ENCODE measurements at regions not wholly inside any gene's neighbourhood (a gene's known extent, or its start where the extent isn't known, plus 50 kb on each side); places are given as distances from the start of the nearest gene placed in this dataset.

DNA sequence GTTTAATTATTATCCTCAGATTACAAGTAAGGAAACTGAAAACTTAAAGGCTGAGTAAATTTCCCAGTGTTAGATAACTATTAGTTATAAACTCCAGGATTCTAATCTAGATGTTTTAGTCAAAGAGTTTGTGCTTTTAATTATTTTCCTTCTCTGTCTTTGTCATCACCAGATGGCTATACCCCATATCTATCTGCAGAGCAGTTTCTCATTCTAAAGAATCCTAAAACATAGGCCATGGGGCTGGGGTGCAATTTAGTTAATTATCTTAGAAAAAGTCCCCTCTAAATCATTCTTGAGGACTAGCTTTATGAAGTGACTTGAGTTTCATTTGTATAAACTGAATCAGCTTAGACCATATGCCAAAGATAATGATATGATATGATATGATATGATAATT, 556.3 kb upstream of the ANO5 start:
- Histone ChIP-seq H3K4me3 (ENCODE audit: low read length) (no peak overlapping the region), H3K36me3 (ENCODE audit: control insufficient read depth in 2 of 3, insufficient read depth in 3 of 3, low read length in 3 of 3) (no peaks in the 10 kb centered on the region), H3K27me3 (ENCODE audit: control insufficient read depth in 2 of 2, insufficient read depth in 2 of 2, low read length in 2 of 2) (no peaks in the 10 kb centered on the region), H3K27ac (ENCODE audit: low read depth, low read length) (no peak overlapping the region), H3K9me3 (ENCODE audit: control insufficient read depth in 2 of 3, low read length in 3 of 3) (no peaks in the 10 kb centered on the region), H3K4me1 (ENCODE audit: control insufficient read depth in 2 of 2, insufficient read depth in 2 of 2, low read length in 2 of 2) (no peaks in the 10 kb centered on the region)
- H3K9me3 Mint-ChIP-seq, result peaks cover 0 to 3% (median 0%) of the 10 kb centered on the region in 11 donors
- DNase-seq, result no peak
- no peaks in the 10 kb centered on the region for H3K36me3 Mint-ChIP-seq
- no peak overlapping the region for H3K4me3 Mint-ChIP-seq
- POLR2A ChIA-PET, result no interaction called here
- intact Hi-C loops (cut with micrococcal nuclease), result no loop called here
- no peaks in the 10 kb centered on the region for H3K4me1 Mint-ChIP-seq
- CTCF ChIA-PET, result no interaction called here
- no peaks in the 10 kb centered on the region for H3K27me3 Mint-ChIP-seq
- no peak overlapping the region for H3K27ac Mint-ChIP-seq
- ATAC-seq, result no peak

DNA sequence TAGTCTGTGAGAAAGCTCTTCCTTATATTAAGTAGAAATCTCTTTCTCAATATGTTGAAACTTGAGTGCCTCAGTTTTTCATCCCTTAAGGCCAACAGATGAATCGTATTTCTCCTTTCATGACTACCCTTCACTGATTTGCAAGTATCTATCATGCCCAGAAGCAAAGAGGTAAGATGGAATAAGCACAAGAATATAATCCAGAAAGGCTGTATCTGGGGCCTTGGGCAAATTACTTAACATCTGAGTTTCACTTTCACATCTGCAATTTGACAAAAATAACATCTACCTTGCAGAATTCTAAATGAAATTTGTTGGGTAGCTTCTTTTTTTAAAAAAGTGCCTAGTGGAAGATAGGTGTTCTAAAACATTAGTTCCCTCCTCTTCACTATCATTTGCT, 552.4 kb upstream of the ANO5 start:
- no peak overlapping the region for H3K27ac ChIP-seq (ENCODE audit: low read depth, low read length)
- POLR2A ChIA-PET, result no interaction called here
- Mint-ChIP-seq H3K36me3 (peaks cover 0 to 5% (median 0%) of the 10 kb centered on the region in 5 donors), H3K27ac (no peak overlapping the region), H3K9me3 (peaks cover 0 to 17% (median 4%) of the 10 kb centered on the region in 11 donors), H3K4me1 (no peaks in the 10 kb centered on the region), H3K4me3 (no peak overlapping the region), H3K27me3 (no peaks in the 10 kb centered on the region)
- DNase-seq (no peak), ATAC-seq (no peak)
- no peaks in the 10 kb centered on the region for H3K36me3 ChIP-seq (ENCODE audit: control insufficient read depth in 2 of 3, insufficient read depth in 3 of 3, low read length in 3 of 3)
- CTCF ChIA-PET, result no interaction called here
- no peaks in the 10 kb centered on the region for H3K4me1 ChIP-seq (ENCODE audit: control insufficient read depth in 2 of 2, insufficient read depth in 2 of 2, low read length in 2 of 2)
- H3K4me3 ChIP-seq (ENCODE audit: low read length), result no peak overlapping the region
- no peaks in the 10 kb centered on the region for H3K9me3 ChIP-seq (ENCODE audit: control insufficient read depth in 2 of 3, low read length in 3 of 3)
- no peaks in the 10 kb centered on the region for H3K27me3 ChIP-seq (ENCODE audit: control insufficient read depth in 2 of 2, insufficient read depth in 2 of 2, low read length in 2 of 2)
- intact Hi-C loops (cut with micrococcal nuclease), result no loop called here

- Histone ChIP-seq H3K4me1 (ENCODE audit: control insufficient read depth in 2 of 2, insufficient read depth in 2 of 2, low read length in 2 of 2) (no peaks in the 10 kb centered on the region), H3K27ac (ENCODE audit: low read depth, low read length) (no peak overlapping the region), H3K27me3 (ENCODE audit: control insufficient read depth in 2 of 2, insufficient read depth in 2 of 2, low read length in 2 of 2) (no peaks in the 10 kb centered on the region), H3K36me3 (ENCODE audit: control insufficient read depth in 2 of 3, insufficient read depth in 3 of 3, low read length in 3 of 3) (no peaks in the 10 kb centered on the region), H3K4me3 (ENCODE audit: low read length) (no peak overlapping the region), H3K9me3 (ENCODE audit: control insufficient read depth in 2 of 3, low read length in 3 of 3) (no peaks in the 10 kb centered on the region)
- H3K4me3 Mint-ChIP-seq, result no peak overlapping the region
- no peak overlapping the region for H3K27ac Mint-ChIP-seq
- H3K27me3 Mint-ChIP-seq, result no peaks in the 10 kb centered on the region
- POLR2A ChIA-PET, result no interaction called here
- CTCF ChIA-PET, result no interaction called here
- DNase-seq, result no peak
- H3K4me1 Mint-ChIP-seq, result no peaks in the 10 kb centered on the region
- intact Hi-C loops (cut with micrococcal nuclease), result no loop called here
- peaks cover 0 to 5% (median 0%) of the 10 kb centered on the region in 5 donors for H3K36me3 Mint-ChIP-seq
- ATAC-seq, result no peak
- H3K9me3 Mint-ChIP-seq, result peaks cover 0 to 17% (median 4%) of the 10 kb centered on the region in 11 donors
Measured at GRCh38 chr11:21641869-21642268, 551.0 kb upstream of the ANO5 start.

- no peak overlapping the region for H3K27ac ChIP-seq (ENCODE audit: low read depth, low read length)
- no peak for ATAC-seq
- H3K9me3 ChIP-seq (ENCODE audit: control insufficient read depth in 2 of 3, low read length in 3 of 3), result no peaks in the 10 kb centered on the region
- ChIA-PET POLR2A (no interaction called here), CTCF (no interaction called here)
- Mint-ChIP-seq H3K36me3 (peaks cover 0 to 5% (median 0%) of the 10 kb centered on the region in 5 donors), H3K9me3 (peaks cover 0 to 14% (median 5%) of the 10 kb centered on the region in 11 donors), H3K27me3 (no peaks in the 10 kb centered on the region), H3K4me3 (no peak overlapping the region), H3K27ac (no peak overlapping the region), H3K4me1 (no peaks in the 10 kb centered on the region)
- no peaks in the 10 kb centered on the region for H3K4me1 ChIP-seq (ENCODE audit: control insufficient read depth in 2 of 2, insufficient read depth in 2 of 2, low read length in 2 of 2)
- no peaks in the 10 kb centered on the region for H3K27me3 ChIP-seq (ENCODE audit: control insufficient read depth in 2 of 2, insufficient read depth in 2 of 2, low read length in 2 of 2)
- intact Hi-C loops (cut with micrococcal nuclease), result no loop called here
- no peaks in the 10 kb centered on the region for H3K36me3 ChIP-seq (ENCODE audit: control insufficient read depth in 2 of 3, insufficient read depth in 3 of 3, low read length in 3 of 3)
- no peak for DNase-seq
- H3K4me3 ChIP-seq (ENCODE audit: low read length), result no peak overlapping the region
Measured at GRCh38 chr11:21646351-21646750, 546.5 kb upstream of the ANO5 start.

DNA sequence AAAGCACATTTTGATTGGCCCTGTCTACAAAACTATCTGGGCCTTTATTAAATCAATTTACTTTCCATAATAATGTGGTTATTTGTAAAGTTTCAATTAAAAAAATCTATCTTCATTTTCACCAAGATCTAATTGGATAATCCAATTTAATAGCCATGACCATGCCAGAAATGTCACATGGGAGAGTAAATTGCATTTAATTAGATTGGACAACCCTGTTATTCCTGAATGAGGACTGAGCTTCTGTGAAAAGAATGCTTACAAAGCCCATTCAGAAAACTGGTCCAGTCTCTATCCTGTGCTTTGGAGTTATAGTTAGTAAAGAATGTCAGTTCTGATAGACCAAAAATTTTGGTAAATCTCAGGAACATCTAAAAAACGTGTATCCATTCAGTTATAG, 541.9 kb upstream of the ANO5 start:
- intact Hi-C loops (cut with micrococcal nuclease), result no loop called here
- no peak for ATAC-seq
- no peak overlapping the region for H3K27ac ChIP-seq (ENCODE audit: low read depth, low read length)
- no peaks in the 10 kb centered on the region for H3K4me1 Mint-ChIP-seq
- H3K4me1 ChIP-seq (ENCODE audit: control insufficient read depth in 2 of 2, insufficient read depth in 2 of 2, low read length in 2 of 2), result no peaks in the 10 kb centered on the region
- CTCF ChIA-PET, result no interaction called here
- POLR2A ChIA-PET, result no interaction called here
- no peak overlapping the region for H3K4me3 Mint-ChIP-seq
- H3K36me3 ChIP-seq (ENCODE audit: control insufficient read depth in 2 of 3, insufficient read depth in 3 of 3, low read length in 3 of 3), result no peaks in the 10 kb centered on the region
- H3K27ac Mint-ChIP-seq, result no peak overlapping the region
- H3K4me3 ChIP-seq (ENCODE audit: low read length), result no peak overlapping the region
- no peaks in the 10 kb centered on the region for H3K27me3 Mint-ChIP-seq
- H3K9me3 ChIP-seq (ENCODE audit: control insufficient read depth in 2 of 3, low read length in 3 of 3), result no peaks in the 10 kb centered on the region
- no peaks in the 10 kb centered on the region for H3K36me3 Mint-ChIP-seq
- no peak for DNase-seq
- peaks cover 0 to 15% (median 0%) of the 10 kb centered on the region in 11 donors for H3K9me3 Mint-ChIP-seq
- H3K27me3 ChIP-seq (ENCODE audit: control insufficient read depth in 2 of 2, insufficient read depth in 2 of 2, low read length in 2 of 2), result no peaks in the 10 kb centered on the region

GRCh38 chr11:21653951-21654421, 538.9 kb upstream of the ANO5 start:
- intact Hi-C loops (cut with micrococcal nuclease), result no loop called here
- Mint-ChIP-seq H3K4me1 (no peaks in the 10 kb centered on the region), H3K36me3 (no peaks in the 10 kb centered on the region), H3K4me3 (no peak overlapping the region), H3K27ac (no peak overlapping the region), H3K27me3 (no peaks in the 10 kb centered on the region), H3K9me3 (peaks cover 0 to 11% (median 3%) of the 10 kb centered on the region in 11 donors)
- no peaks in the 10 kb centered on the region for H3K36me3 ChIP-seq (ENCODE audit: control insufficient read depth in 2 of 3, insufficient read depth in 3 of 3, low read length in 3 of 3)
- ChIA-PET CTCF (no interaction called here), POLR2A (no interaction called here)
- H3K9me3 ChIP-seq (ENCODE audit: control insufficient read depth in 2 of 3, low read length in 3 of 3), result no peaks in the 10 kb centered on the region
- H3K4me3 ChIP-seq (ENCODE audit: low read length), result no peak overlapping the region
- ATAC-seq, result no peak
- DNase-seq, result no peak
- no peak overlapping the region for H3K27ac ChIP-seq (ENCODE audit: low read depth, low read length)
- no peaks in the 10 kb centered on the region for H3K4me1 ChIP-seq (ENCODE audit: control insufficient read depth in 2 of 2, insufficient read depth in 2 of 2, low read length in 2 of 2)
- H3K27me3 ChIP-seq (ENCODE audit: control insufficient read depth in 2 of 2, insufficient read depth in 2 of 2, low read length in 2 of 2), result no peaks in the 10 kb centered on the region

GRCh38 chr11:21656065-21656464, 536.8 kb upstream of the ANO5 start:
- H3K27ac ChIP-seq (ENCODE audit: low read depth, low read length), result no peak overlapping the region
- ATAC-seq (no peak), DNase-seq (no peak)
- Mint-ChIP-seq H3K4me1 (no peaks in the 10 kb centered on the region), H3K36me3 (no peaks in the 10 kb centered on the region), H3K9me3 (peaks cover 0 to 11% (median 5%) of the 10 kb centered on the region in 11 donors), H3K27me3 (no peaks in the 10 kb centered on the region), H3K4me3 (no peak overlapping the region), H3K27ac (no peak overlapping the region)
- H3K4me3 ChIP-seq (ENCODE audit: low read length), result no peak overlapping the region
- intact Hi-C loops (cut with micrococcal nuclease), result no loop called here
- no peaks in the 10 kb centered on the region for H3K36me3 ChIP-seq (ENCODE audit: control insufficient read depth in 2 of 3, insufficient read depth in 3 of 3, low read length in 3 of 3)
- CTCF ChIA-PET, result no interaction called here
- no peaks in the 10 kb centered on the region for H3K27me3 ChIP-seq (ENCODE audit: control insufficient read depth in 2 of 2, insufficient read depth in 2 of 2, low read length in 2 of 2)
- no peaks in the 10 kb centered on the region for H3K4me1 ChIP-seq (ENCODE audit: control insufficient read depth in 2 of 2, insufficient read depth in 2 of 2, low read length in 2 of 2)
- POLR2A ChIA-PET, result no interaction called here
- no peaks in the 10 kb centered on the region for H3K9me3 ChIP-seq (ENCODE audit: control insufficient read depth in 2 of 3, low read length in 3 of 3)
